ENCODE measurements at regions not wholly inside any gene's neighbourhood (a gene's known extent, or its start where the extent isn't known, plus 50 kb on each side); places are given as distances from the start of the nearest gene placed in this dataset.

DNA sequence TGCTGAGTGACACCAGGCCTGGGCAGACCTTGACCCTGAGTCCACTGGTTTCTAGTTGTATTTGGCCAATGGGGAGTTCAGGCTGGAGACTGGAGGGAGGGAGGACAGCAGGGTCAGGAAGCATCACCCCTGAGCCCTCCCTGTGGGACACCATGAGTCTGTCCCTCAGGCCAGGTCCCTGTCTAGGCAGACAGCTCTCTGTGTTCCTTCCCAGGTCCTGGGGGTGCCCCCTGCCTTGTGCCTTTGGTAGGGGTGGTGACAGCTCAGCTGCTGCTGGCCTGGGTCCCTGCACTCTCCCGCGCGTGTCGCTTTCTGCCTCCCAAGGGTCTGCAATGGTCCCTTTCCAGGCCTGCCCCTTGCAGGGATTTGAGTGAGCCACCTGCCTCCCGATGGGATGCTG is 125.5 kb downstream of the OLFM1 start:
- TF ChIP-seq, protein P1, sequence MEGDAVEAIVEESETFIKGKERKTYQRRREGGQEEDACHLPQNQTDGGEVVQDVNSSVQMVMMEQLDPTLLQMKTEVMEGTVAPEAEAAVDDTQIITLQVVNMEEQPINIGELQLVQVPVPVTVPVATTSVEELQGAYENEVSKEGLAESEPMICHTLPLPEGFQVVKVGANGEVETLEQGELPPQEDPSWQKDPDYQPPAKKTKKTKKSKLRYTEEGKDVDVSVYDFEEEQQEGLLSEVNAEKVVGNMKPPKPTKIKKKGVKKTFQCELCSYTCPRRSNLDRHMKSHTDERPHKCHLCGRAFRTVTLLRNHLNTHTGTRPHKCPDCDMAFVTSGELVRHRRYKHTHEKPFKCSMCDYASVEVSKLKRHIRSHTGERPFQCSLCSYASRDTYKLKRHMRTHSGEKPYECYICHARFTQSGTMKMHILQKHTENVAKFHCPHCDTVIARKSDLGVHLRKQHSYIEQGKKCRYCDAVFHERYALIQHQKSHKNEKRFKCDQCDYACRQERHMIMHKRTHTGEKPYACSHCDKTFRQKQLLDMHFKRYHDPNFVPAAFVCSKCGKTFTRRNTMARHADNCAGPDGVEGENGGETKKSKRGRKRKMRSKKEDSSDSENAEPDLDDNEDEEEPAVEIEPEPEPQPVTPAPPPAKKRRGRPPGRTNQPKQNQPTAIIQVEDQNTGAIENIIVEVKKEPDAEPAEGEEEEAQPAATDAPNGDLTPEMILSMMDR (IDR thresholded peaks at IDR 0.05): no peak
- no peak for TF ChIP-seq POLR2A (IDR thresholded peaks at IDR 0.05)
- no peak for TF ChIP-seq POLR2AphosphoS5 (IDR thresholded peaks at IDR 0.05; ENCODE audit: insufficient read depth in 1 of 2, low read depth in 1 of 2)

Measured in vagina (tissue), 2 donors.